OCI-LY7 (cell line): ENCODE measurements at regions not wholly inside any gene's neighbourhood (a gene's known extent, or its start where the extent isn't known, plus 50 kb on each side); places are given as distances from the start of the nearest gene placed in this dataset.

ENCODE experiments used
- BruUV-seq: library from RNA; stranded (reverse); fragments of 400-500 nt; replicated peaks from 2 replicates; lab custom pipeline; 2021; lab: Mats Ljungman, UMichigan
- CTCF ChIA-PET: fragments of 300-600 bp; sonication (Branson Sonifier 250); formaldehyde crosslinking; loops from one replicate; lab custom pipeline; 2022; ENCODE audit warnings: antibody characterized with exemption; ENCODE audit not compliant: unreplicated experiment; lab: Charles Lee
- POLR2A ChIA-PET: fragments of 300-600 bp; sonication (Branson Sonifier 250); formaldehyde crosslinking; loops from one replicate; lab custom pipeline; 2022; ENCODE audit warnings: antibody characterized with exemption; lab: Charles Lee
- DNase-seq: peaks from one replicate; pipeline ENCODE4 v3.0.0-alpha.2; 2015; ENCODE audit warnings: low spot score
- H2AFZ ChIP-seq: fragments of 200-600 bp; sonication (generic), shearing (Covaris generic); 2 replicates; pipeline ENCODE4 v1.6.1; 2014; ENCODE audit warnings: mild to moderate bottlenecking, antibody characterized with exemption, low read length, moderate library complexity
- H3K27ac ChIP-seq: fragments of 200-600 bp; sonication (generic); 2 replicates; pipeline ENCODE4 v1.5.1; 2014; ENCODE audit warnings: mixed run types, low read depth, mild to moderate bottlenecking, moderate library complexity, low read length, inconsistent platforms; ENCODE audit not compliant: poor library complexity, severe bottlenecking
- H3K36me3 ChIP-seq: fragments of 200-600 bp; sonication (generic); 2 replicates; pipeline ENCODE4 v1.6.1; 2014; ENCODE audit warnings: mild to moderate bottlenecking, antibody characterized with exemption, low read length, moderate library complexity, mixed read lengths; ENCODE audit not compliant: insufficient read depth
- H3K4me1 ChIP-seq: fragments of 200-600 bp; sonication (generic); 2 replicates; pipeline ENCODE4 v1.5.1; 2014; ENCODE audit warnings: mild to moderate bottlenecking, low read length; ENCODE audit not compliant: insufficient read depth, poor library complexity, severe bottlenecking
- H3K4me2 ChIP-seq: fragments of 200-600 bp; sonication (generic); 2 replicates; pipeline ENCODE4 v1.6.1; 2014; ENCODE audit warnings: mild to moderate bottlenecking, low read length
- H3K4me3 ChIP-seq: fragments of 200-600 bp; sonication (generic); 2 replicates; pipeline ENCODE4 v1.5.1; 2014; ENCODE audit warnings: mild to moderate bottlenecking, low read depth, low read length; ENCODE audit not compliant: poor library complexity, severe bottlenecking
- H3K79me2 ChIP-seq: fragments of 200-600 bp; sonication (generic); 2 replicates; pipeline ENCODE4 v1.6.1; 2016; ENCODE audit warnings: low read depth, mild to moderate bottlenecking, low read length, moderate library complexity, mixed read lengths; ENCODE audit not compliant: insufficient read depth
- H3K9me2 ChIP-seq: fragments of 200-600 bp; sonication (generic); 2 replicates; pipeline ENCODE4 v1.6.1; 2016; ENCODE audit warnings: mild to moderate bottlenecking, low read length, mixed read lengths; ENCODE audit not compliant: insufficient read depth
- H3K9me3 ChIP-seq: fragments of 200-600 bp; sonication (generic); 2 replicates; pipeline ENCODE4 v1.6.1; 2014; ENCODE audit warnings: mild to moderate bottlenecking, mixed run types, low read length, mixed read lengths
- H4K20me1 ChIP-seq: fragments of 200-600 bp; sonication (generic); 2 replicates; pipeline ENCODE4 v1.6.1; 2014; ENCODE audit warnings: mild to moderate bottlenecking, antibody characterized with exemption, low read length, moderate library complexity, mixed read lengths; ENCODE audit not compliant: insufficient read depth
- EZH2phosphoT487 ChIP-seq: fragments of 200-600 bp; sonication (generic); IDR thresholded peaks from 2 replicates; pipeline ENCODE4 v1.6.1; 2018; ENCODE audit warnings: low read depth, borderline replicate concordance, mild to moderate bottlenecking, mixed run types, antibody characterized with exemption, low read length, moderate library complexity, mixed read lengths
- intact Hi-C: fragments of 100-400 bp; cut with micrococcal nuclease; formaldehyde crosslinking; loops from one replicate; pipeline ENCODE4 v1.10.0; 2022; ENCODE audit not compliant: unreplicated experiment
- TF ChIP-seq, protein P1 (sequence below): fragments of 200-600 bp; sonication (generic); conservative IDR thresholded peaks from 2 replicates; pipeline ENCODE4 v1.5.1; 2014; ENCODE audit warnings: mild to moderate bottlenecking, antibody characterized with exemption, low read length, moderate library complexity, mixed read lengths

DNA sequence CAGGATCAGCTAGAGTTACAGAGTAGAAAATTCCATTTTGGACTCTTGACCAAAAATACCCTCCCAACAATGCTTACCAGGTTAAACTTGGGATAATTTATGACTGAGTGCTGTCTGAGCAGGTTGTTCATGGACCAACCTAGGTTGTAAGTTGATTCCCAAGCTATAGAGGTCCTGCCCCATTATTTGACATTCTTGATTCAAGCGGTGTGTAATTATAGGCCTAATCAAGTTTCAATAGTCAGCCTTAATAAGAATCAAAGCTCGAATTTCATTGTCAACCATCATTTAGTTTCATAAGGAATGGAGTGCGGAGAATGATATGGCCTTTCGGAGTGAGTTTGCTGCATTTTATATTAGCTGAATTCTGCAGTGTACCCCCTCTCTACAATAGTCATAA lies 152.8 kb upstream of the FIGN start:
- BruUV-seq, result no TSS peak
- POLR2A ChIA-PET, result interaction anchor here (0.7 kb wide), 1 partner anchor 41 kb away, joined by 3 read pairs; no protein-coding TSS in a partner anchor
- no peak overlapping the region for H3K4me3 ChIP-seq

DNA sequence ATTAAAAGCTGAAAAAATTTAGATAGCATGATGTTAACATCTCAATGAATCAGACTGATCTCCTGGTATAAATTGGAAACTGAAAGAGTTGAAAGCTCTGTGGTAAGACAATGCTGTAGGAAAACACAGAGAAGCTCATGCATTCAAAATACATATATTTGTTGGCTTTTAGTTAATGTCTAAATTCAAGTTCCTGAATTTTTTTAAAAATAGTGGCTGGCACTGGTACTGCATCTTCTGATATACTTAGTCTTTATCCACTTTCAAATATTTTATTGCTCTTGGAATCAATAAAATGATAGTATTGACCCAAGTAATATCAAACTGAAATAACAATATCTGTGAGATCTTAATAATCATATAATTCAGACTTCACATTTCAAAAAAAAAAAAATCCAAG lies 151.4 kb upstream of the FIGN start:
- H3K79me2 ChIP-seq, result no peaks in the 10 kb centered on the region
- no peaks in the 10 kb centered on the region for H3K9me2 ChIP-seq
- H3K36me3 ChIP-seq, result no peaks in the 10 kb centered on the region
- H2AFZ ChIP-seq, result no peak overlapping the region
- no peaks in the 10 kb centered on the region for H3K9me3 ChIP-seq
- POLR2A ChIA-PET, result no interaction called here
- no peaks in the 10 kb centered on the region for H4K20me1 ChIP-seq
- no TSS peak for BruUV-seq
- CTCF ChIA-PET, result no interaction called here
- intact Hi-C loops, result no loop called here
- no peak for DNase-seq
- no peaks in the 10 kb centered on the region for H3K4me1 ChIP-seq
- TF ChIP-seq EZH2phosphoT487, result no peak
- TF ChIP-seq, protein P1, sequence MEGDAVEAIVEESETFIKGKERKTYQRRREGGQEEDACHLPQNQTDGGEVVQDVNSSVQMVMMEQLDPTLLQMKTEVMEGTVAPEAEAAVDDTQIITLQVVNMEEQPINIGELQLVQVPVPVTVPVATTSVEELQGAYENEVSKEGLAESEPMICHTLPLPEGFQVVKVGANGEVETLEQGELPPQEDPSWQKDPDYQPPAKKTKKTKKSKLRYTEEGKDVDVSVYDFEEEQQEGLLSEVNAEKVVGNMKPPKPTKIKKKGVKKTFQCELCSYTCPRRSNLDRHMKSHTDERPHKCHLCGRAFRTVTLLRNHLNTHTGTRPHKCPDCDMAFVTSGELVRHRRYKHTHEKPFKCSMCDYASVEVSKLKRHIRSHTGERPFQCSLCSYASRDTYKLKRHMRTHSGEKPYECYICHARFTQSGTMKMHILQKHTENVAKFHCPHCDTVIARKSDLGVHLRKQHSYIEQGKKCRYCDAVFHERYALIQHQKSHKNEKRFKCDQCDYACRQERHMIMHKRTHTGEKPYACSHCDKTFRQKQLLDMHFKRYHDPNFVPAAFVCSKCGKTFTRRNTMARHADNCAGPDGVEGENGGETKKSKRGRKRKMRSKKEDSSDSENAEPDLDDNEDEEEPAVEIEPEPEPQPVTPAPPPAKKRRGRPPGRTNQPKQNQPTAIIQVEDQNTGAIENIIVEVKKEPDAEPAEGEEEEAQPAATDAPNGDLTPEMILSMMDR, result peak; percentile 25; the same call in 1 of the 2 replicates
- no peak overlapping the region for H3K4me3 ChIP-seq
- no peak overlapping the region for H3K27ac ChIP-seq
- H3K4me2 ChIP-seq, result no peak overlapping the region

More for the DNA sequence above, 152.8 kb upstream of the FIGN start:
- H3K4me1 ChIP-seq, result no peaks in the 10 kb centered on the region
- H3K36me3 ChIP-seq, result no peaks in the 10 kb centered on the region
- no peak overlapping the region for H3K4me2 ChIP-seq
- no peak for DNase-seq
- TF ChIP-seq, protein P1, result no peak
- TF ChIP-seq EZH2phosphoT487, result no peak
- H3K27ac ChIP-seq, result no peak overlapping the region
- no peaks in the 10 kb centered on the region for H3K9me2 ChIP-seq
- no peak overlapping the region for H2AFZ ChIP-seq
- H3K79me2 ChIP-seq, result no peaks in the 10 kb centered on the region
- H4K20me1 ChIP-seq, result no peaks in the 10 kb centered on the region
- CTCF ChIA-PET, result no interaction called here
- H3K9me3 ChIP-seq, result no peaks in the 10 kb centered on the region
- intact Hi-C loops, result no loop called here

DNA sequence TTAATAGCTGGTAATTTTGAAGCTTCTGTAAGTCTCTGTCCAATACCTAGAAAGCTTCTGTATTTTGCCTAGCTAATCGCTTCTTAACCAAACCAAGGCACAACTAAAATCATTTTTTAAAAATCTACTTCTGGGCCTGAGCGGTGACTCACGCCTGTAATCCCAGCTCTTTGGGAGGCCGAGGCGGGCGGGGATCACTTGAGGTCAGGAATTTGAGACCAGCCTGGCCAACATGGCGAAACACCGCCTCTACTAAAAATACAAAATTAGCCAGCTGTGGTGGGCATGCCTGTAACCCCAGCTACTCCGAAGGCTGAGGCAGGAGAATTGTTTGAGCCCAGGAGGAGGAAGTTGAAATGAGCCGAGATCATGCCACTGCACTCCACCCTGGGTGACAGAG lies 148.6 kb upstream of the FIGN start:
- Histone ChIP-seq H3K36me3 (no peaks in the 10 kb centered on the region), H4K20me1 (no peaks in the 10 kb centered on the region), H2AFZ (no peak overlapping the region), H3K9me3 (no peaks in the 10 kb centered on the region), H3K9me2 (no peaks in the 10 kb centered on the region), H3K79me2 (no peaks in the 10 kb centered on the region), H3K4me1 (no peaks in the 10 kb centered on the region), H3K4me2 (no peak overlapping the region), H3K4me3 (no peak overlapping the region), H3K27ac (no peak overlapping the region)
- ChIA-PET POLR2A (no interaction called here), CTCF (no interaction called here)
- BruUV-seq, result no TSS peak
- no peak for TF ChIP-seq EZH2phosphoT487
- TF ChIP-seq, protein P1, result no peak
- intact Hi-C loops, result no loop called here
- no peak for DNase-seq
